ENCODE measurements at regions not wholly inside any gene's neighbourhood (a gene's known extent, or its start where the extent isn't known, plus 50 kb on each side); places are given as distances from the start of the nearest gene placed in this dataset.

DNA sequence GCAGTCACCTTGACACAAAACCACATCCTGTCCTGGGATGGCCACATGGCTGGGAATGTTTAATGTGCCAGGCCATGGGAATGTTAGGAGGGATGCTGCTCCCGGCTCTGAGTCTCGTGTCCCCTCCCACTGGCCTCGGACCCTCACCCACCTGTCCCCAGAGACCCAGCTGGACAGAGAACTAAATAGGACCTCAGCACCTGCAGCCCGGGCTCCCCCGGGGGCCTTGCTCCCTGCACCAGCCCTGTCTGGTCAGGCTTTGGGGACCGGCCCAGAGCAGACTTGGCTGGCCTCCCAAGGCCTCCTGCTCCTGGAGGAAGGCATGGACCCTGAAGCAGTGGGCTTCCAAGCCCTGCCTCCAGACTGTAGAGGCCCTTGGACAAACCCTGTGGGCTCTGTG lies 100.0 kb upstream of the IQSEC1 start:
- DNase-seq = no peak
- Histone ChIP-seq H3K4me1 (ENCODE audit: control insufficient read depth, insufficient read depth, low read length, poor library complexity, severe bottlenecking) (no peaks in the 10 kb centered on the region), H3K4me3 (ENCODE audit: insufficient read depth, low read depth, low read length, poor library complexity, severe bottlenecking) (no peak overlapping the region), H3K27ac (ENCODE audit: insufficient read depth, low read length, poor library complexity, severe bottlenecking) (no peak overlapping the region), H3K9me3 (ENCODE audit: control insufficient read depth, low read length) (no peaks in the 10 kb centered on the region), H3K27me3 (replicated peaks; ENCODE audit: control insufficient read depth, insufficient read depth, low read length, poor library complexity, severe bottlenecking) (no peaks in the 10 kb centered on the region), H3K36me3 (ENCODE audit: control insufficient read depth, insufficient read depth, low read length) (no peaks in the 10 kb centered on the region)

DNA sequence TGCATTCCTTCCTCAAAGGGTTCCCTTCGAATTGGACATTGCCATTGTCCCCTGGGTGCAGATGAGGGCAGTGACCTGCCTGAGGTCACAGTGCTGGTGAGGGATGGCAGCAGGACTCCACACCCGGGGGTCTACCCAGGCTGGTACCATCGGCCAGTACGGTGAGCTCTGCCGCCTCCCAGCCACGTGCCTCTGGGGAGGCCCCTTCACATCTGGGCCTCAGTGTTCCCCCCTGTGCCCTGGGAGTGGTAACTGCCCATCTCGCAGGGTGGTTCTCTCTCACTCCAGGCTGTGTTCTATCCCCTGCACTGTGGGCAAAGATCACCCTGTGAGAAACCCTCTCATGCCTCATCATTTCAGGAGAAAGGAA lies 99.4 kb upstream of the IQSEC1 start:
- no peak for DNase-seq
- no peak overlapping the region for H3K27ac ChIP-seq (ENCODE audit: insufficient read depth, low read length, poor library complexity, severe bottlenecking)
- H3K9me3 ChIP-seq (ENCODE audit: control insufficient read depth, low read length) = no peaks in the 10 kb centered on the region
- H3K4me3 ChIP-seq (ENCODE audit: insufficient read depth, low read depth, low read length, poor library complexity, severe bottlenecking) = no peak overlapping the region
- H3K4me1 ChIP-seq (ENCODE audit: control insufficient read depth, insufficient read depth, low read length, poor library complexity, severe bottlenecking) = no peaks in the 10 kb centered on the region
- no peaks in the 10 kb centered on the region for H3K27me3 ChIP-seq (replicated peaks; ENCODE audit: control insufficient read depth, insufficient read depth, low read length, poor library complexity, severe bottlenecking)
- H3K36me3 ChIP-seq (ENCODE audit: control insufficient read depth, insufficient read depth, low read length) = no peaks in the 10 kb centered on the region

GRCh38 chr3:13171704-13172643 lies 98.7 kb upstream of the IQSEC1 start:
- Histone ChIP-seq H3K27ac (ENCODE audit: insufficient read depth, low read length, poor library complexity, severe bottlenecking) (no peak overlapping the region), H3K9me3 (ENCODE audit: control insufficient read depth, low read length) (no peaks in the 10 kb centered on the region), H3K36me3 (ENCODE audit: control insufficient read depth, insufficient read depth, low read length) (no peaks in the 10 kb centered on the region), H3K27me3 (replicated peaks; ENCODE audit: control insufficient read depth, insufficient read depth, low read length, poor library complexity, severe bottlenecking) (no peaks in the 10 kb centered on the region), H3K4me3 (ENCODE audit: insufficient read depth, low read depth, low read length, poor library complexity, severe bottlenecking) (no peak overlapping the region), H3K4me1 (ENCODE audit: control insufficient read depth, insufficient read depth, low read length, poor library complexity, severe bottlenecking) (no peaks in the 10 kb centered on the region)
- DNase-seq = no peak

- H3K36me3 ChIP-seq (ENCODE audit: control insufficient read depth, insufficient read depth, low read length) = no peaks in the 10 kb centered on the region
- H3K27me3 ChIP-seq (replicated peaks; ENCODE audit: control insufficient read depth, insufficient read depth, low read length, poor library complexity, severe bottlenecking) = no peaks in the 10 kb centered on the region
- H3K27ac ChIP-seq (ENCODE audit: insufficient read depth, low read length, poor library complexity, severe bottlenecking) = no peak overlapping the region
- no peak overlapping the region for H3K4me3 ChIP-seq (ENCODE audit: insufficient read depth, low read depth, low read length, poor library complexity, severe bottlenecking)
- DNase-seq = no peak
- no peaks in the 10 kb centered on the region for H3K4me1 ChIP-seq (ENCODE audit: control insufficient read depth, insufficient read depth, low read length, poor library complexity, severe bottlenecking)
- no peaks in the 10 kb centered on the region for H3K9me3 ChIP-seq (ENCODE audit: control insufficient read depth, low read length)
These were observed 97.1 kb upstream of the IQSEC1 start for GRCh38 chr3:13170317-13170716.

GRCh38 chr3:13168391-13168790 lies 95.2 kb upstream of the IQSEC1 start:
- H3K36me3 ChIP-seq (ENCODE audit: control insufficient read depth, insufficient read depth, low read length) = no peaks in the 10 kb centered on the region
- no peaks in the 10 kb centered on the region for H3K9me3 ChIP-seq (ENCODE audit: control insufficient read depth, low read length)
- no peaks in the 10 kb centered on the region for H3K4me1 ChIP-seq (ENCODE audit: control insufficient read depth, insufficient read depth, low read length, poor library complexity, severe bottlenecking)
- no peaks in the 10 kb centered on the region for H3K27me3 ChIP-seq (replicated peaks; ENCODE audit: control insufficient read depth, insufficient read depth, low read length, poor library complexity, severe bottlenecking)
- no peak overlapping the region for H3K27ac ChIP-seq (ENCODE audit: insufficient read depth, low read length, poor library complexity, severe bottlenecking)
- no peak overlapping the region for H3K4me3 ChIP-seq (ENCODE audit: insufficient read depth, low read depth, low read length, poor library complexity, severe bottlenecking)
- DNase-seq = no peak

DNA sequence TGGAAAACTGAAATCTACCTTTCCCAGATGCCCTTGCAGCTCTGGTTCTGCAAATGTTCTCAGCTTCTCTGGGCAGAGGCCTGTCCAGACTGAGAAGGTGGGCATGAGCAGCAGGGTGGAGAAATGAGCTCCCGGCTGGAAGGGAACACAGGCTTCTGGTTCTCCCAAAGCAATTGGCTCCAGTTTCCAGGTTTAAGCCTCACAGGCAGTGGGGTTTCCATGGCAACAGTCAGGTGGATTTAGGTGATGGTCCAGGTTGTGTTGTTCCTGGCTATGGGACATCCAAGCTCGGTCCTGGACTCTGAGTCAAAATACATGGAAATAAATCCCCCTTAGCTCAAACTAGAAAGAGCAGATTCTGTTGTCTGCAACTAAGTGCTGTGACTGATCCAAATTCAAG lies 94.6 kb upstream of the IQSEC1 start:
- Histone ChIP-seq H3K27ac (ENCODE audit: insufficient read depth, low read length, poor library complexity, severe bottlenecking) (no peak overlapping the region), H3K4me3 (ENCODE audit: insufficient read depth, low read depth, low read length, poor library complexity, severe bottlenecking) (no peak overlapping the region), H3K9me3 (ENCODE audit: control insufficient read depth, low read length) (no peaks in the 10 kb centered on the region), H3K27me3 (replicated peaks; ENCODE audit: control insufficient read depth, insufficient read depth, low read length, poor library complexity, severe bottlenecking) (no peaks in the 10 kb centered on the region), H3K36me3 (ENCODE audit: control insufficient read depth, insufficient read depth, low read length) (no peaks in the 10 kb centered on the region), H3K4me1 (ENCODE audit: control insufficient read depth, insufficient read depth, low read length, poor library complexity, severe bottlenecking) (no peaks in the 10 kb centered on the region)
- DNase-seq = no peak

GRCh38 chr3:13167064-13167743 lies 94.0 kb upstream of the IQSEC1 start:
- no peaks in the 10 kb centered on the region for H3K27me3 ChIP-seq (replicated peaks; ENCODE audit: control insufficient read depth, insufficient read depth, low read length, poor library complexity, severe bottlenecking)
- no peak for DNase-seq
- no peaks in the 10 kb centered on the region for H3K9me3 ChIP-seq (ENCODE audit: control insufficient read depth, low read length)
- no peak overlapping the region for H3K4me3 ChIP-seq (ENCODE audit: insufficient read depth, low read depth, low read length, poor library complexity, severe bottlenecking)
- H3K36me3 ChIP-seq (ENCODE audit: control insufficient read depth, insufficient read depth, low read length) = no peaks in the 10 kb centered on the region
- no peak overlapping the region for H3K27ac ChIP-seq (ENCODE audit: insufficient read depth, low read length, poor library complexity, severe bottlenecking)
- no peaks in the 10 kb centered on the region for H3K4me1 ChIP-seq (ENCODE audit: control insufficient read depth, insufficient read depth, low read length, poor library complexity, severe bottlenecking)

DNA sequence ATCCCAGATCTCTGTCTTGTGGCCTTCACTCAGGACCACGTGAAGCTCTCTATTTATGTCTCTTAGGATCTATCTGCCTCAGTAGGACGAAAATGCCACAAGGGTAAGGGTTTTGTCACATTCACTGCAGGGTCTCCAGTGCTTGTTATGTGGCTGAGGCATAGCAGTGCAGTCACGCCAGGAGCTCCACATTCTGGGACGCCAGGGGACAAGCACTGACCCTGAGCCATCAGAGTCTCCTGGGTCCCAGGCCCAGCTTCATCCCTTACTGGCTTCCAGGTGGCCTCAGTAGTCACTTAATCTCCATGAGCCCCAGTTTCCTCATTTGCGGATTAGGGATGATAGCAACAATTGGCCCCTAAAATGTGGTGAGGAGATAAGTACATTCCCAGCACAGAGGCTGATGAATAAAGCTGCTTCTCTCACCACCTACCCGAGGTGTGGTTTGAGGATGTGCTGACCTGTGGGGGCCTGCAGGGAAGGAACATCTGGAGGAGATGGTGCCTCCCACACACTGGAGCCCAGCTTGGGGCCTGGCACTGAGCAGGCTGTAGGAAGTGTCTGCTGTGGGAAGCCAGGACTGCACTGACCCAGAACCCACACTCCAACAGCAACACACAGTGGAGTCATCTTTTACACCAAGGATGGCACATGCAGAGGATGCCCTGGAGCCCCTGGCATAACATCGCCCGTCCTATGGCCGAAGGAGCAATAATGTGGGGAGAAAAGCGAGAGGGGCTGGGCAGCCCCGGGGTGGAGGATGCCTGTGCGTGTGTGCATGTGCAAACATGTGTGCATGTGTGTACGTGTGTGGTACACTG lies 93.2 kb upstream of the IQSEC1 start:
- H3K27me3 ChIP-seq (replicated peaks; ENCODE audit: control insufficient read depth, insufficient read depth, low read length, poor library complexity, severe bottlenecking) = no peaks in the 10 kb centered on the region
- H3K4me1 ChIP-seq (ENCODE audit: control insufficient read depth, insufficient read depth, low read length, poor library complexity, severe bottlenecking) = no peaks in the 10 kb centered on the region
- H3K4me3 ChIP-seq (ENCODE audit: insufficient read depth, low read depth, low read length, poor library complexity, severe bottlenecking) = no peak overlapping the region
- no peaks in the 10 kb centered on the region for H3K36me3 ChIP-seq (ENCODE audit: control insufficient read depth, insufficient read depth, low read length)
- DNase-seq = no peak
- H3K27ac ChIP-seq (ENCODE audit: insufficient read depth, low read length, poor library complexity, severe bottlenecking) = no peak overlapping the region
- no peaks in the 10 kb centered on the region for H3K9me3 ChIP-seq (ENCODE audit: control insufficient read depth, low read length)

DNA sequence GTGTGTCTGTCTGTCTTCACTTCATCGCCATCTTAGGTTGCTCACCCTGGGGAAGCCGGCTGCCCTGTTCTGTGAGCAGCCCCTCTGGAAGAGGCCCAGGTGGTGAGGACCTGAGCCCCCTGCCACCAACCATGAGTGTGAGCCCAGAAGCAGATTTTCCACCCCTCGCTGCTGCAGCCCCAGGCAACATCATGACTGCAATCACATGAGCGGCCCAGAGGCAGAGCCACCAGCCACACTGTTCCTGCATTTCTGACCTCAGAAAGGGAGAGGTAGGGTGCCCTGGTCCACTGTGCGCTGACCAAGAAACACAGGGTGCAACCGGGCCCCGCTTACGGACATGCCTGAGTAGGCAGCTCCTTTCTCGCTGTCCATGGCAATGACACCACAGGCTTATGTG lies 92.3 kb upstream of the IQSEC1 start:
- H3K27ac ChIP-seq (ENCODE audit: insufficient read depth, low read length, poor library complexity, severe bottlenecking) = no peak overlapping the region
- no peaks in the 10 kb centered on the region for H3K27me3 ChIP-seq (replicated peaks; ENCODE audit: control insufficient read depth, insufficient read depth, low read length, poor library complexity, severe bottlenecking)
- no peaks in the 10 kb centered on the region for H3K9me3 ChIP-seq (ENCODE audit: control insufficient read depth, low read length)
- H3K4me1 ChIP-seq (ENCODE audit: control insufficient read depth, insufficient read depth, low read length, poor library complexity, severe bottlenecking) = no peaks in the 10 kb centered on the region
- DNase-seq = no peak
- H3K36me3 ChIP-seq (ENCODE audit: control insufficient read depth, insufficient read depth, low read length) = no peaks in the 10 kb centered on the region
- no peak overlapping the region for H3K4me3 ChIP-seq (ENCODE audit: insufficient read depth, low read depth, low read length, poor library complexity, severe bottlenecking)
